ENCODE measurements at regions not wholly inside any gene's neighbourhood (a gene's known extent, or its start where the extent isn't known, plus 50 kb on each side); places are given as distances from the start of the nearest gene placed in this dataset.

GRCh38 chr18:3397031-3397750, 52.8 kb upstream of the TGIF1 start:
- TF ChIP-seq, protein P1, sequence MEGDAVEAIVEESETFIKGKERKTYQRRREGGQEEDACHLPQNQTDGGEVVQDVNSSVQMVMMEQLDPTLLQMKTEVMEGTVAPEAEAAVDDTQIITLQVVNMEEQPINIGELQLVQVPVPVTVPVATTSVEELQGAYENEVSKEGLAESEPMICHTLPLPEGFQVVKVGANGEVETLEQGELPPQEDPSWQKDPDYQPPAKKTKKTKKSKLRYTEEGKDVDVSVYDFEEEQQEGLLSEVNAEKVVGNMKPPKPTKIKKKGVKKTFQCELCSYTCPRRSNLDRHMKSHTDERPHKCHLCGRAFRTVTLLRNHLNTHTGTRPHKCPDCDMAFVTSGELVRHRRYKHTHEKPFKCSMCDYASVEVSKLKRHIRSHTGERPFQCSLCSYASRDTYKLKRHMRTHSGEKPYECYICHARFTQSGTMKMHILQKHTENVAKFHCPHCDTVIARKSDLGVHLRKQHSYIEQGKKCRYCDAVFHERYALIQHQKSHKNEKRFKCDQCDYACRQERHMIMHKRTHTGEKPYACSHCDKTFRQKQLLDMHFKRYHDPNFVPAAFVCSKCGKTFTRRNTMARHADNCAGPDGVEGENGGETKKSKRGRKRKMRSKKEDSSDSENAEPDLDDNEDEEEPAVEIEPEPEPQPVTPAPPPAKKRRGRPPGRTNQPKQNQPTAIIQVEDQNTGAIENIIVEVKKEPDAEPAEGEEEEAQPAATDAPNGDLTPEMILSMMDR (IDR thresholded peaks at IDR 0.05) = no peak
- TF ChIP-seq POLR2A (IDR thresholded peaks at IDR 0.05) = no peak

Measured in lower leg skin (tissue), 3 donors.